ENCODE measurements at regions not wholly inside any gene's neighbourhood (a gene's known extent, or its start where the extent isn't known, plus 50 kb on each side); places are given as distances from the start of the nearest gene placed in this dataset.
"Not testable (repeated sequence)": the region's sequence is repeated elsewhere in the genome, so short reads cannot be mapped to it uniquely, and the experiment has no call there.

DNA sequence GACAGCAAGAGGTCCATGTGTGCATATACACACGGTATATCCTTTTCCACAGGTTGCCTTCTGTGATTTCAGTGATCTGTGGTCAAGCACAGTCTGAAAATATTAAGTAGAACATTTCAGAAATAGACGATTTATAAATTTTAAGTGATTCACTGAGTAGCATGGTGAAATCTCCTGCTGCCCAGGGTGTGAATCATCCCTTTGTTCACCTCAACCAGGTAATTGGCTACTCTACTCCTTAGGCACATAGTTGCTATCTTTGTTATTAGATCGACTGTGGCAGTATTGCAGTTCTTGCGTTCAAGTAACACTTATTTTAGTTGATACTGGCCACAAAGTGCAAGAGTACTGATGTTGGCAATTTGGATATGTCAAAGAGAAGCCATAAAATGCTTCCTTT, 1421.7 kb downstream of the GRIK2 start:
- Histone ChIP-seq H3K27me3 (ENCODE audit: control insufficient read depth in 4 of 4, insufficient read depth in 4 of 4, low read length in 3 of 4) (no peaks in the 10 kb centered on the region), H3K9ac (ENCODE audit: low read depth in 1 of 2, low read length in 2 of 2) (no peak overlapping the region), H3K36me3 (ENCODE audit: control insufficient read depth in 4 of 4, insufficient read depth in 3 of 4, low read depth in 1 of 4, low read length in 3 of 4) (no peaks in the 10 kb centered on the region), H3K4me3 (ENCODE audit: low read depth in 1 of 3, low read length in 3 of 3) (no peak overlapping the region), H3K9me3 (ENCODE audit: control insufficient read depth in 4 of 4, low read length in 3 of 4) (no peaks in the 10 kb centered on the region), H3K4me1 (ENCODE audit: control insufficient read depth in 4 of 4, insufficient read depth in 4 of 4, low read length in 3 of 4) (no peaks in the 10 kb centered on the region), H3K27ac (ENCODE audit: low read depth in 1 of 2, low read length in 2 of 2) (no peak overlapping the region)
- WGBS, result 71% methylated on average over 4 of the region's 4 CpGs
- no peak for TF ChIP-seq JUND (IDR thresholded peaks at IDR 0.05)
- no peak for DNase-seq (ENCODE audit: low spot score)

DNA sequence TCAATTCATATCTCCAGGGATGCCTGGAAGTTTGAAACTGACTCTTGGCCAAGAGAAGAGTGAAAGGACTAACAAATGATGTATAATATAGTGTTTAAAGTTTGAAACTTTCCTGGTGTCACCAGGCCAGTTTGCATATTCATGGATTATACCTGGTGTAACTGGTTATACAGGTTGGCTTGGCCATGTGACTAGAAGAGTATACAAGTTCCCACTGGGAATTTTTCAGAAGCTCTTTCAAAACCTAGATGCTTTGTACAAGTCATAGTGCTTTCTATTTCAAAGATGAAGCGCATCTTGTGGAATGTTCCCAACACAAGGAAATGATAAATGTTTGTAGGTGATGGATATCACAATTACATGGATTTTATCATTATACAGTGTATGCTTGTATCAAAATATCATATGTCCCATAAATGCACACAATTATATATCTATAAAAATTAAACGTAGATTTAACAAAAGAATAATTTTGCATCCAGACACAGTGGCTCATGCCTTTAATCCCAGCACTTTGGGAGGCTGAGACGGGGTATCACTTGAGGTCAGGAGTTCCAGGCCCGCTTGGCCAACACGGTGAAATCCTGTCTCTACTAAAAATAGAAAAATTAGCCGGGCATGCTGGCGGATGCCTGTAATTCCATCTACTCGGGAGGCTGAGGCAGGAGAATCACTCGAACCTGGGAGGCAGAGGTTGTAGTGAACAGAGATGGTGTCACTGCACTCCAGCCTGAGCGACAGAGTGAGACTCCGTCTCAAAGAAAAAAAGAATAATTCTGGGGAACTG, 1420.2 kb downstream of the GRIK2 start:
- DNase-seq (ENCODE audit: low spot score), result no peak
- H3K27ac ChIP-seq (ENCODE audit: low read depth in 1 of 2, low read length in 2 of 2), result no peak overlapping the region
- WGBS, result 86% methylated on average over 11 of the region's 11 CpGs
- peaks cover 0 to 3% (median 0%) of the 10 kb centered on the region in 4 donors for H3K27me3 ChIP-seq (ENCODE audit: control insufficient read depth in 4 of 4, insufficient read depth in 4 of 4, low read length in 3 of 4)
- H3K9me3 ChIP-seq (ENCODE audit: control insufficient read depth in 4 of 4, low read length in 3 of 4), result no peaks in the 10 kb centered on the region
- H3K4me1 ChIP-seq (ENCODE audit: control insufficient read depth in 4 of 4, insufficient read depth in 4 of 4, low read length in 3 of 4), result no peaks in the 10 kb centered on the region
- H3K4me3 ChIP-seq (ENCODE audit: low read depth in 1 of 3, low read length in 3 of 3), result no peak overlapping the region
- H3K36me3 ChIP-seq (ENCODE audit: control insufficient read depth in 4 of 4, insufficient read depth in 3 of 4, low read depth in 1 of 4, low read length in 3 of 4), result no peaks in the 10 kb centered on the region
- H3K9ac ChIP-seq (ENCODE audit: low read depth in 1 of 2, low read length in 2 of 2), result no peak overlapping the region
- no peak for TF ChIP-seq RAD21 (IDR thresholded peaks at IDR 0.05)
- TF ChIP-seq, protein P1, sequence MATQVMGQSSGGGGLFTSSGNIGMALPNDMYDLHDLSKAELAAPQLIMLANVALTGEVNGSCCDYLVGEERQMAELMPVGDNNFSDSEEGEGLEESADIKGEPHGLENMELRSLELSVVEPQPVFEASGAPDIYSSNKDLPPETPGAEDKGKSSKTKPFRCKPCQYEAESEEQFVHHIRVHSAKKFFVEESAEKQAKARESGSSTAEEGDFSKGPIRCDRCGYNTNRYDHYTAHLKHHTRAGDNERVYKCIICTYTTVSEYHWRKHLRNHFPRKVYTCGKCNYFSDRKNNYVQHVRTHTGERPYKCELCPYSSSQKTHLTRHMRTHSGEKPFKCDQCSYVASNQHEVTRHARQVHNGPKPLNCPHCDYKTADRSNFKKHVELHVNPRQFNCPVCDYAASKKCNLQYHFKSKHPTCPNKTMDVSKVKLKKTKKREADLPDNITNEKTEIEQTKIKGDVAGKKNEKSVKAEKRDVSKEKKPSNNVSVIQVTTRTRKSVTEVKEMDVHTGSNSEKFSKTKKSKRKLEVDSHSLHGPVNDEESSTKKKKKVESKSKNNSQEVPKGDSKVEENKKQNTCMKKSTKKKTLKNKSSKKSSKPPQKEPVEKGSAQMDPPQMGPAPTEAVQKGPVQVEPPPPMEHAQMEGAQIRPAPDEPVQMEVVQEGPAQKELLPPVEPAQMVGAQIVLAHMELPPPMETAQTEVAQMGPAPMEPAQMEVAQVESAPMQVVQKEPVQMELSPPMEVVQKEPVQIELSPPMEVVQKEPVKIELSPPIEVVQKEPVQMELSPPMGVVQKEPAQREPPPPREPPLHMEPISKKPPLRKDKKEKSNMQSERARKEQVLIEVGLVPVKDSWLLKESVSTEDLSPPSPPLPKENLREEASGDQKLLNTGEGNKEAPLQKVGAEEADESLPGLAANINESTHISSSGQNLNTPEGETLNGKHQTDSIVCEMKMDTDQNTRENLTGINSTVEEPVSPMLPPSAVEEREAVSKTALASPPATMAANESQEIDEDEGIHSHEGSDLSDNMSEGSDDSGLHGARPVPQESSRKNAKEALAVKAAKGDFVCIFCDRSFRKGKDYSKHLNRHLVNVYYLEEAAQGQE (IDR thresholded peaks at IDR 0.05), result no peak
- no peak for TF ChIP-seq HNF4A (conservative IDR thresholded peaks at IDR 0.05)
- TF ChIP-seq FOXA1 (IDR thresholded peaks at IDR 0.05), result no peak

DNA sequence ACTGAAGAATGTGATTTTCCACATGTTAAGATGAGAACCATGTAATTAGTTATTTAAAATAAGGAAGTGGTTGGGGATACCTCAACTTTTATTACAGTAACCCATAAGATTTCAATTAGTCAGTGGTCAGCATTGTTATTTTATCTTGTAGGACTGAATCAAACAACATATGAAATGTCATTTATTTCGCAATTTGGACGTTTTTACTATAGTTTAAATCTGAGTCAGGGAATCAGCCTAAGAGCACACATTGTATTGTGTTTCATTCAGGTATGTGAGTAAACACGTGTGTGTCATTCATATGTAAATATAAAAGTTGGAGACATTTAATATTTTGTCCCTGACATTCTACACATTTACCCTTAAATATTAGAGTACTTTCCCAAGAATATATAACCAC, 1418.7 kb downstream of the GRIK2 start:
- no peaks in the 10 kb centered on the region for H3K4me1 ChIP-seq (ENCODE audit: control insufficient read depth in 4 of 4, insufficient read depth in 4 of 4, low read length in 3 of 4)
- H3K9ac ChIP-seq (ENCODE audit: low read depth in 1 of 2, low read length in 2 of 2), result no peak overlapping the region
- no peaks in the 10 kb centered on the region for H3K9me3 ChIP-seq (ENCODE audit: control insufficient read depth in 4 of 4, low read length in 3 of 4)
- TF ChIP-seq SP1 (IDR thresholded peaks at IDR 0.05), result no peak
- no peak for TF ChIP-seq EGR1 (IDR thresholded peaks at IDR 0.05; ENCODE audit: low read depth in 2 of 2)
- no peak overlapping the region for H3K27ac ChIP-seq (ENCODE audit: low read depth in 1 of 2, low read length in 2 of 2)
- WGBS, result 51% methylated on average over 3 of the region's 3 CpGs
- DNase-seq (ENCODE audit: low spot score), result no peak
- peaks cover 0 to 3% (median 0%) of the 10 kb centered on the region in 4 donors for H3K27me3 ChIP-seq (ENCODE audit: control insufficient read depth in 4 of 4, insufficient read depth in 4 of 4, low read length in 3 of 4)
- H3K4me3 ChIP-seq (ENCODE audit: low read depth in 1 of 3, low read length in 3 of 3), result no peak overlapping the region
- no peaks in the 10 kb centered on the region for H3K36me3 ChIP-seq (ENCODE audit: control insufficient read depth in 4 of 4, insufficient read depth in 3 of 4, low read depth in 1 of 4, low read length in 3 of 4)

DNA sequence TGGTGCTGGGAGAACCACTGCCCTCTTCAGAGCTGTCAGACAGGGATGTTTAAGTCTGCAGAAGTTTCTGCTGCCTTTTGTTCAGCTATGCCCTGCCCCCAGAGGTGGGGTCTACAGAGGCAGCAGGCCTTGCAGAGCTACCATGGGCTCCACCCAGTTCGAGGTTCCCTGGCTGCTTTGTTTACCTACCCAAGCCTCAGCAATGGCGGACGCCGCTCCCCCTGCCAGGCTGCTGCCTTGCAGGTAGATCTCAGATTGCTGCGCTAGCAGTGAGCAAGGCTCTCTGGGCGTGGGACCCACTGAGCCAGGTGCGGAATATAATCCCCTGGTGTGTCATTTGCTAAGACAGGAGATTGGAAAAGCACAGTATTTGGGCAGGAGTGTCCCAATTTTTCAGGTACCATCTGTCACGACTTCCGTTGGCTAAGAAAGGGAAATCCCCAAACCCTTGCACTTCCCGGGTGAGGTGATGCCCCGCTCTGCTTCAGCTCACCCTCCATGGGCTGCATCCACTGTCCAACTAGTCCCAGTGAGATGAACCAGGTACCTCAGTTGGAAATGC, 1415.5 kb downstream of the GRIK2 start:
- 86% methylated on average over 11 of the region's 11 CpGs for WGBS
- H3K27me3 ChIP-seq (ENCODE audit: control insufficient read depth in 4 of 4, insufficient read depth in 4 of 4, low read length in 3 of 4); H3K9me3 ChIP-seq (ENCODE audit: control insufficient read depth in 4 of 4, low read length in 3 of 4); DNase-seq (ENCODE audit: low spot score); H3K9ac ChIP-seq (ENCODE audit: low read depth in 1 of 2, low read length in 2 of 2); H3K36me3 ChIP-seq (ENCODE audit: control insufficient read depth in 4 of 4, insufficient read depth in 3 of 4, low read depth in 1 of 4, low read length in 3 of 4); H3K4me3 ChIP-seq (ENCODE audit: low read depth in 1 of 3, low read length in 3 of 3); H3K4me1 ChIP-seq (ENCODE audit: control insufficient read depth in 4 of 4, insufficient read depth in 4 of 4, low read length in 3 of 4); H3K27ac ChIP-seq (ENCODE audit: low read depth in 1 of 2, low read length in 2 of 2): not testable (repeated sequence)

Measured in liver (tissue), 7 donors.